ENCODE measurements at regions not wholly inside any gene's neighbourhood (a gene's known extent, or its start where the extent isn't known, plus 50 kb on each side); places are given as distances from the start of the nearest gene placed in this dataset.

DNA sequence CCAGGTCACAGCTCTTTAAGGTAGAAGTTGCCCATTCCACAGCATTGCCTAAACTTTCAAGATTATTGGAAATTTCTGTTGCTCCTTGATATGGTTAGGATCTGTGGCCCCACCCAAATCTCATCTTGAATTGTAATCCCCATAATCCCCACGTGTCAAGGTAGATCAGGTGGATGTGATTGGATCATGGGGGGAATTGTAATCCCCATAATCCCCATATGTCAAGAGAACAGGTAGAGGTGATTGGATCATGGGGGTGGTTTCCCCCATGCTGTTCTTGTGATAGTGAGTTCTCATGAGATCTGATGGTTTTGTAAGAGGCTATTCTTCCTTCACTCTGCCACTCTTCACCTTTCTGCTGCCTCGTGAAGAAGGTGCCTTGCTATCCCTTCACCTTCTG, 327.4 kb upstream of the MAP3K7 start:
- TF ChIP-seq GATA2 (IDR thresholded peaks at IDR 0.05; ENCODE audit: low read depth, low read length) (no peak), GATA3 (IDR thresholded peaks at IDR 0.05; ENCODE audit: low read depth, low read length) (no peak)
